NCI-H345 treated with DMSO at 0.1 percent for 48 hours (cell line): ENCODE measurements at regions not wholly inside any gene's neighbourhood (a gene's known extent, or its start where the extent isn't known, plus 50 kb on each side); places are given as distances from the start of the nearest gene placed in this dataset.

ENCODE experiments used
- DNase-seq: peaks from one replicate; lab custom pipeline; 2025; ENCODE audit not compliant: unreplicated experiment; lab: John Stamatoyannopoulos, UW

DNA sequence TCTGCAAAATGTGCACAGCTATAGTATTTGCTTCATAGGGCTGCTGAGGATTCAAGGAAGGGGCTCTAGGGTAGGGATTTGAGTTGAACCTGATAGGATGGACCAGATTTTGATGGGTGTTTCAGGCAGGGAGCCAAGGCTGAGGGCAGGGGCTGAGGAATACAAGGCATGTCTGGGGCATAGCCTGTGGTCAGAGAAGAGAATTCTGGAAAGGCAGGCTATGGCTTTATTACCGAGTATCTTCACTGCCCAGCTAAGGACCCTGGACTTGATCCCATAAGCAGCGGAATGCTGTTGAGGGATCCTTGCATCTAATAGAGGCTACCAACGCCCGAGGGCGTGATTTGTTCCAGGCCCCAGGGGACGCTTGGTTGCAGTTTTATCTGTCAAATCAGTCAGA lies 193.0 kb upstream of the TLE3 start:
- no peak for DNase-seq

DNA sequence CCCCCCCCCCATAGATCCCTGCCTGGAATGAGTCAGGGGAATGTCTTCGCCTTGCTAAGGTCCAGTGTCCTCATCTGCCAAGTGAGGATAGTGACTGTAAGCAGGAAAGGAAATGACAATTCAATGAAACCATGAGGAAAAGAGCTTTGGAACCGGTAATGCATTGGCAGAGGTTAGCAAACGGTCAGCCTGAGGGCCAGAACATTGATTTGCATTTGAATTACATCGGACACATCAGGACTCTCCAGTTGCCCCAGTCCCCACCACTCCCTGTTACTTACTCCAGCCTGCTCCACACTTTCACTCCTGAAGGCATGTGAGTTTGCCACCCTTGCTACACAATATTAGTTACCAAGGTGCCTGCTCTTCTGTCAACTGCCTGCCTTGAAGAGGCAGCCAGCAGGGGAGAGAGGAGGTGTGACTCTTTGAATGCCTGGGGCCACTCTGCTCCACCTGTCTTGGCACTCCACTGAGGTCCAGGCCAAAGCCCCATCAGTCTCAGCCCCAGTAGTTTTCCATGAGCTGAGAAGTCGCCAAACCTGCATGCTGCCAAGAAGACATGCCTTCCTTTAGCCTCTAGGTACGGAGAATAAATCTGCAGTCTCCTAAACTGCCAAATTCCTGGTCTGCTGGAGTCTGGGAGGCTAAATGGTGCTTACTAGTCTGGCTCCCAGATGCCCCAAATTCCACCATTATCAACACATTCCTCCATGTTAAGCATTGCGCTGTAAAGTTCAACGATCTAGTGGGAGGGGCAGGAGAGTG lies 191.7 kb upstream of the TLE3 start:
- DNase-seq: no peak

DNA sequence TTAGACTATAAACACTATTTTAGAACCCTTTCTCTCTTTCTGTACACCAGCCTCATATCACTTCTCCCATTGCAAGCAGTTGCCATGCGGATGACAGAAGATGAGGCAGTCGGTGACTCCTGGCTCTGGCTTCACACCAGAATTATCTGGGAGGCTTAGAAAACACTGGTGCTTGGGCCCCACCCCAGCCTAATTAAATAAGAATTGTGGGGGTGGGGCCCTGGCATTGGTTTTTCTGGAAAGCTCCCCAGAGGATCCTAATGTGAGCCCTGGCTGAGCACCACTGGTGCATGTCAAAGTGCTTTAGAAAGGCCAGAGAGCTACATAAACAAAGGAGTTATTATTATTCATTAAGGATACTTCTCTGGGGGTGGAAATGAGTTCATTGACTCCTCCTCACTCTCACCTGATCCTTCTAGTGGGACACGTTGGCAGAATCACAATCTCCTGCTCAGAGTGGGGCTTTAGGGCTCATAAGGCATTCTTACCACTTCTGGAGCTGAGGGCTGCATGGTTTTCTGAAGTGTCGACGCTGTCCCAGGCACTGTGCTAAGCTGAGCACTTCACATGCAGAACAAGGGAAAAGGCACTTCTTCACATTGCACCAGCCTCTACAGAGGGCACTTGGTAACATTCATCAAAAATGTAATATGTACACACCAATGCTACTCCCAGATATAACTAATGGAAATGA lies 188.5 kb upstream of the TLE3 start:
- no peak for DNase-seq

DNA sequence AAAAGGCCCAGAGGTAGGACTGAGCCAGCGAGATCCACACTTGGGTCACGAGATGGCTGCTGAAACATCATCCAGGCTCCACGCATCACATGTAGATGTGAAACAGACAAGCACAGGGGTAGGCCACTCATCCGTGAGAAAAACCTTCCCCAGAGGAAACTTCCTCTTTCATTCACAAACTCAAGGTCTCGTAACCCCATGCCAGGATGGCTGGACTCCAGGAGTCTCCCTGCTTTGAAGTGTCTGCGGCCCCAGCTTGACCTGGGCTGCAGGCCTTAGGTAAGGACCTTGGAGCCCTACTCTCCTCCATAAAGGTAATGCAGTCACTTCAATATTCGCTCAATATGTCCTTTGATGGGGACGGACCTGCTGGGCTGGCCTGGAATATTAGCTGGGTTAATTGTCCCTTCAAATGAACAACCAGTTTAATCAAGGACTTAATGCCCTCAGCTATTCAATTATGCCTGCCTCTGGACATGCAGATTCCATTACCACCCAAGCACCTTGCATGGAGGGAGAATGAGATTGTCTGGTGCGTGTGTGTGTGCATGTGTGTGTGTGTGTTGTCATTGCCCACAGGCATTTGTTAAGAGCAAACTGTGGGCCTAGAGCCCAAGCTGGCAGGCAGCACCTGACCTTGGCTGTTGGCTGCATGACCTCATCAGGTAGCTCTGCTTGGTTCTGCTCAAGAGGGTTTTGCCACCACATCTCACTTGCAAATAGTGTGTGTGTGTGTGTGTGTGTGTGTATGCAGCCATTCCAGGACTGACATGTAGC lies 186.9 kb upstream of the TLE3 start:
- DNase-seq: no peak

DNA sequence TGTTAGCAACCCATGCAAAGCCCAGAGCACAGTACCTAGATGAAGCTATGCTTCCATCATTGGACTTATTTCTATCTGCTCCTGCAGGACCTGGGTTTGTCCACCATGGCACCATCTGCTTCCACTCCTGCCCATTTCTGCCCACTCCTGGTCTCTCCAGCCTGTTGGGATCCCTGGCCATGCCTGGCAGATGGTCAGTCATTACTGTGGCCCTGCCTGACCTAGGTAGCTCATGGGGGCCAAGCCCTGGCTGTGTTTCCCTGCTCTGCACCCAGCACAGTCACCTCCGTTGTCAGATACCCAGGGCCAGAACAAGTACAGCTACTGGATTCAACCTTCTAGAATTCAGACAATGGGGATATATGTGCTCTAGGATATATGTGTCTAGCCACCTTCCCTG lies 185.8 kb upstream of the TLE3 start:
- no peak for DNase-seq

DNA sequence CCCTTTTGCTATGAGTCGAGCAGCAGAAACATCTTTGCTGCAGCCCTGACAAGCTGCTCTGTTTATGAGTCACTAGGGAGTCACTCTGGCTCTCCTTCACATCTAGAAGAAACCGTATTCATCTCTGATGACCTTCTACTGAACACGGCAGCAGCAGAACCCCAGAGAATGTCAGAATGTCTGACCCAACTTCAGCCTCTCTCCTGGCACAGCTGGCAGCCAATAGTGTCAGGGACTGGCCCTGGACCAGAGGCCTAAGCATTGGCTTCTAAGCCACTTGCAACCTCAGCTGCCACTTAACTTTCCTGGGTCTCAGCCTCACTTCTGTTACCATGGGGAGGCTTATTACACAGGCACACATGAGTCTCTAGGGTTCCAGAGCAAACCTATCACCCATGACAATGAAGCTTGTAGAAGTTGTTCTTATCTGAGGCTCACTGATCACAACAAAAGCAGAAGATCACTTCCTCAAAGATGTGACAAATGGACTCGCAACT lies 184.1 kb upstream of the TLE3 start:
- DNase-seq: no peak

DNA sequence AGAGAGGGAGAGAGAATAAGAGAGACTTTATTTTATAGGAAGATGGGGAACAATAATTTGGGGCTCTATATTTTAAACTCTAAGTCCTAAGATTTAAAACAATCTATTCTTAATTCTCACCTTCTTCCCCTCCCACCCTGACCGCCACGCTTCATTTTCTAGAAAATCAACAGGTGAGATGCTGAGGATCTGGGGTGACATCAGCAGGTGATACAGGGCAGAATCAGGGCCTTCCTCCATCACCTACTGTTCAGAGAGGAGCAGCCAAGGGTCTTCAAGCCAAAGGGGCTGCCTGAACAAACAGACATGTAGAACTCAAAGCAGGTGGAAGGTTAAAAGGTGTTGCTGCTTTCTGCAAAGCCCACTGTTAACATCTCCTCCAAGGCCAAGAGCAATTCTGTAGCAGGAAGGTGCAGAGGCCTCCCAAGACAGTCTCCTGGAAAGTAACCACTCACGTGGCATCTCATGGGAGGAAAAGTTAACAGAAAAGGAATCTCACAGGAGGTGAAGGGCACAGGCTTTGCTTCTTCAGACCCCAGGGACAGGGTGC lies 183.6 kb upstream of the TLE3 start:
- no peak for DNase-seq

DNA sequence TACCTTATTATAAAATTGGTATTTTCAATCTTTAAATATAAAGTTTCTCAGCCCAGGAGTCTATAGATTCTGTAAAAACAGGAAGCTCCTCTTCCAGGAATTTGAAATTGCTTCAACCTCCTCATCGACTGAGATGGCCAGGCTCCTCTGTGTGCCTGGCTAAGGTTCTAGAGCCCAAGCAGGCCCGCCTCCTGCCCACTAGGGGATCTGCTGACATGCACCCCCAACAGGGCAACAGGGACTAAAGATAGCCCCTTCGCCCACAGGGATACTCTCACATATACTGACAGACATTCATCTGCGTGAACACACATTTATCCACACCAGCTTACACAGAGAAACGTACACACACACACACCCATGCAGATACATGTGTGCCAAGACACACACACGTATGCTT lies 183.1 kb upstream of the TLE3 start:
- no peak for DNase-seq

DNA sequence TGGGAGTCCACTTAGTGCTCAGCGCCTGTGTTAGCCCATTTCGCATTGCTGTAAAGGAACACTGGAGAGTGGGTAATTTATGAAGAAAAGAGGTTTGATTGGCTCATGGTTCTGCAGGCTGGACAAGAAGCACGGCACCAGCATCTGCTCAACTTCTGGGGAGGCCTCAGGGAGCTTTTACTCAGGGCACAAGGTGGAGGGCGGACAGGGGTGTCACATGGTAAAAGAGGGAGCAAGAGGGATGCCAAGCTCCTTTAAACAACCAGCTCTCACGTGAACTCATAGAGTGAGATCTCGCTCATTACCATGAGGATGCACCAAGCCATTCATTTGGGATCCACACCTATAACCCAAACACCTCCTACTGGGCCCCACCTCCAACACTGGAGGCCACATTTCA lies 181.4 kb upstream of the TLE3 start:
- no peak for DNase-seq

DNA sequence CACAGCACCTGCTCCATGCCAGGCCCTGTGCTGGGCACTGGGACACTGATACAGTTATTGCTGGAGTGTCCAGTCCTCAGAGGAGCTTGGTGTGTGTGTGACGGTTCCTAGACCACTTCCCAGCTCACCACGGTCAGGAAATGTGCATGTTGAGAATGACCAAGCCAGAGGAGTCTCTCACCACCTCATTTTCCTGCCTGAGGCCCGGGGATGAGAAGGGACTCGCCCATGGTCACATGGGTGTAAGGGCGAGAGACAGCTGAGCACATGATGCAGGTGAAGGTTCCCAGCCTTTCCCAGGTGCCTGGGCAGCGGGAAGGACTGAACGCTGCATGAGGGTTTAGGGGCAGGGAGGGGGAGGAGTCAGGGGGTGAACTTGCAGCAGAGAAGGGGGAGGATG lies 180.9 kb upstream of the TLE3 start:
- no peak for DNase-seq

DNA sequence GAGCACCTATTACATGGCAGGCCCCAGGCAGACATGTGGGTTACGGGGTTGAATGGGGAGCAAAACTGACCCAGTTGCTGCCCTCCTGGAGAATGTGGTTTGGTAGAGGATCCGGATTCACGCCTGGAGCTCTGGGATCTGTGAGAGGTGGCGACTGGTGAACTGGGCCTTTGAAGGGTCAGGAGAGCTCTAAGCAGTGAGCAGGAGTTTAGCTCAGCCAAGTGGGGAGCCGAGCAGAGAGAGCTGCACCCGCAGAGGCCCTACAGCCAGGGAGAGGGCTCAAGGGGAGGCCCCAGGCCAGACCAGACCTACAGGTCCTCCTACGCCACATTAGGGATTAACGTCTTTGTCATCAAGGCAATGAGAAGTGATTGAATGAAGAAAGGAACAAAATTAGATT lies 179.8 kb upstream of the TLE3 start:
- DNase-seq: no peak

DNA sequence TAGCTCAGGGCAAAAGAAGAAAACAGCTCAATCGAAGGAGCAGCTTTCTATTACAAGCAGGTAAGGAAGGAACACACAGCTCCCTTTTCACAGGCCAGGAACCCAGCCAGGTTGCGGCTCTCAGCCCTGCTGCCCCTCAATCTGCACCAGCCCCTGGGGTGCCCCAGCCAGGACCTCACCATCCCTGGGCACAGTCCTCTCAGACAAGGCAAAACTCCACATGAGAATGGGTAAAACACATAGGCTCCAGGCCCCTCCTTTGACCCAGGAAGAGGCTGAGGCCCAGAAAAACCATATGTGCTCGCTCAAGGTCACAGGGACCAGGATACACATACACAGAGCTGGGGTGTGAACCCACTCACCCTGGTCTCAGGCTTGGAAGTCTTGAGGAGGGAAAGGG lies 178.7 kb upstream of the TLE3 start:
- DNase-seq: no peak

DNA sequence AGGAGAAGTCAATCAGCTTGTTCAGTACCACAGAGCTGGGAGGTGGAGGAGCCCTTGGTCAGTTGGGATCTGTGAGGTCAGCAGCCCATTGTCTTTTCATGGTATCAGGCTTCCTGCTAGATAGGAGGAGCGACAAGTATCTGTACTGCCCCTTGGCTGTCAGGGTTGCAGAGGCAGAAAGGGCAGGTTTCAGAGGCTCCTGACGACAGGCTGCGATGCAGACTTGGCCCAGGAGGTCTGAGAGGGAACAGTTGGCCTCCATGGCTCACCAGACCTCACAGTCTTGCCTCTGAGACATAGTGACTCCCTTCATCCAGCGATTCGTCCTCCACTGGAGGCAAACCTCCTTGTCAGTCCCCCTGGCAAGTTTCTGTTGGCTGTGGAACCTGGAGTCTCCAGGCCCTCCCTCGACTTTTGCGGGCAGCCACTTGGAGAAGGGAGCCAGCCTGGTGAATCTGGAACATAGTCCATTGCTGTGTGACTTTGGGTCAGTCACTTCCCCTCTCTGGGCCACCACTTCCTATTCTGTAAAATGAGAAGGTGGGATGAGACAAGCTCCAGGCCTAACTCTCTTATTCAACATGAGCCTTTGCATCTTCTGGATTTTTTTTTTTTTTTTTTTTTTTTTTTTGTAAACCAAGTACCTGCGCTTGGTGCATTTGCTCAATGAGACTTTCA lies 177.9 kb upstream of the TLE3 start:
- DNase-seq: no peak

DNA sequence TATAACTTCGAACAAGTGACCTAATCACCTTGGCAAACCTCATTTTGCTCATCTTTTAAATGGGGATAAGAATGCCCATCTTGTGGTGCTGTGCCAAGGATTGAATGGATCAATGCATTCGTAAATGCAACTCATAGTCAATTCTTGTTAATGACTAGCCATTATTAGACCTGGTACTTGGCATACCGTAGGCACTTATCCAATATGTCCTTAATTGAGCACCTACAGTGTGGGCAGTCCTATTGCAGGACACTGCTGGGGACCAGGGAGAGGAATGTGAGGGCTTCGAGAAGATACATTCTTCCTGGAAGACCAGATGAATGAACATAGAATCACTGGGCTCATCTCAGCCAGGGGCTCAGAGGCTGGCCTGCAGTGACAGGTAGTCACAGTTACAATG lies 177.2 kb upstream of the TLE3 start:
- DNase-seq: no peak

DNA sequence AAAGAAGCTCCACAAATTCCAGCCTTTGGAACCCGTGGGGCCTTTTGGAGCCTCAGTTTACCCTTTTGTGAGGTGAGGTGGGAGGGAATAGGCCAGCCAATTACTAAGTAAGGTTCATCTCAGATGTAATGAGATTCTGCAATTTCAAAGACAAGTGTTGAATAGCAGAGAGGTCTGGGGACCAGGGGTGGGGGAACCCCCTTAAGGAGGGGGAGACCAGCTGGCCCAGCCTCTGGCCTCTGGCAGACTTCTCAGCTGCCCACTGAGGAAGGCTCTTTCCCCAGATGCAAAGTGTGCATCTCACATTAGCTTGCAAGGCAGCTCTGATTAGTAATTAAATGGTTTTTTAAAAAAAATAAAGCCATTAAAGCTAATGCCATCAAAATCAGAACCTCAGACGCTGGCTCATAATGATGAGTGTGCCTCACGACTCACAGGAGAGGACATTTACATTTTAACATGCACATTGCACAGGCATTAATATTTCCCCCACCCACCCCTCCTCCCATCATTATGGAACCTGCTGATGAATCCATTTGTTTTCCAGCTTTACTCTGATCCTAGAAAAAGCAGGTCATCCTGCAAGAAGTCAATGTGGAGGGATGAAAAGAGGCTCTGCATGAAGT lies 176.7 kb upstream of the TLE3 start:
- DNase-seq: no peak

DNA sequence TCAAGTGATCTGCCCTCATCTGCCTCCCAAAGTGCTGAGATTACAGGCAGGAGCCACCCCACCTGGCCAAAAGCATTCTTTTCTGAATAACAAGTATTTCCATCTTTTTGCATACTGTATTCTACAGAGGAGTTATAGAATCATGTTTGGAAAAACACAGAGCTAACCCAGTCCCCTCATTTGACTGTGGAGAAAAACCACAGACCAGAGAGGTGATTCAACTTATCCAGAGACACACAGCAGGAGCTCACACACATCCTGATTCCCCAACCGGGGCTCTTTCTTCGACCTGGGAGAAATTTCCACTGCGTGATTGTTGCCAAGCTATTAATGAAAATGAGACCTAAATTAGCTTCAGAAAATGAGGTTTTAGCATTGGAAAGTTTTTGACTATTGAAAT lies 176.1 kb upstream of the TLE3 start:
- no peak for DNase-seq

DNA sequence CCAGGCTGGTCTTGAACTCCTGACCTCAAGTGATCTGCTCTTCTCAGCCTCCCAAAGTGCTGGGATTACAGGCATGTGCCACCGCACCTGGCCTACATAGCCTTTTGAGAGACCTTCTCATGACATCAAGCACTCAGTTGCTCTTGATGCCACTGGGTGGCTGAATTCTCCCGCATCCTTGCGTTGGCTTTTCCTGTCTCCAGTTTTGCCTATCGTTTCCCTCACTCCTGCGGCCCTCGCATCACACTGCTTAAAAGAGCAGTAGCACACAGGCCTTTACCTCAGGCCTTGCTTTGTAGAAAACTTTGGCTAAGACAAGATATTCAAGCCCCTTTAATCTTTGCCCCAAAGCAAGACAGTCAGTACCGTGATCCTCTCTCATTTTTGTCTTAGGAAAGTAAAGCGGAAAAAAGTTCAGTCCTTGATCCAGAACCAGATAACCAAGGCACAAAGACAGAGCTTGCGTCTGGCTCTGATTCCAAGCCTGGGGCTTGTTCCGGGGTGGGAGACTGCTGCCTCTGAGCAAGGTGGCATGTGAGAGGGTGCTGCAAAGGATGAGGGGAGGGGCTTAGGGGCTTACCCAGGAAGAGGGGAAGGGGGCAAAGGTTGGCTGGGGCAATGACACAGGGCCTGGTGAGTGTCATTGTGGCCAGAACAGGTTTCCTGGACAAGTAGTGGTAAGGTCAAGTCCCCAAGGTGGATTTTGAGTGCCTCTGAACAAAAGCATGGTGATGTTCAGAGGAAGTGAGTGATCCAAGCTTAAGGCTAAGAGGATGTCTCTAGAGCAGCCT lies 175.0 kb upstream of the TLE3 start:
- DNase-seq: no peak

DNA sequence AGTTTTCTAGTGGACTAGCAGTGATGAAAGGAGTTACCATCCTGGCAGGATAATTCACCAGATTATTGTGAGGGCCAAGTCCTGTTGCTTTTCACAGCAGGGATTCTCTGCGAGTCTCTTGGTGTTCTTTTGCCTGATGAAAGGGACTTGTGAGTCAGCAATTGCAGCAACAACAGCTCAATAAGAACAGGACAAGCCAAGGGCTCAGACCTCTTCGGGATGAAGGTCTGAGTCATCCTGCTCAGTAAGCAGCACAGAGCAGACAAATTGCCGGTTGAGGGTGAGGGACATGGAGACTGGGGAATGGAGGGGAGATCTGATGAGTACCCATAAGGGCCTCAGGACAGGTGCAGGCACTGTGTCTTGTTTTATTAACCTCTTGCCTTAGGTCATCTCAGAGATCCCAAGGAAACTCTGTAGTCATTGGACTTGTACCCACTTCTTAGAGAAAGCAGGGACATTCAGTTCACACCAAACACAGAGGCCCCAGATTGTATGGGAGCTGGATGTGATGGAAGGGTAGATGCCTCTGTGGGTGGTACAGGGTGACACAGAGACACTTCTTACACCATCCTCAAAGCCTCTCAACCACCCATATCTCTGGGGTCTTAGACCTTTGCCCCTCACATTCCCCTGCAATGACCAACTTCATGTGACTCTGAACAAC lies 173.8 kb upstream of the TLE3 start:
- no peak for DNase-seq

DNA sequence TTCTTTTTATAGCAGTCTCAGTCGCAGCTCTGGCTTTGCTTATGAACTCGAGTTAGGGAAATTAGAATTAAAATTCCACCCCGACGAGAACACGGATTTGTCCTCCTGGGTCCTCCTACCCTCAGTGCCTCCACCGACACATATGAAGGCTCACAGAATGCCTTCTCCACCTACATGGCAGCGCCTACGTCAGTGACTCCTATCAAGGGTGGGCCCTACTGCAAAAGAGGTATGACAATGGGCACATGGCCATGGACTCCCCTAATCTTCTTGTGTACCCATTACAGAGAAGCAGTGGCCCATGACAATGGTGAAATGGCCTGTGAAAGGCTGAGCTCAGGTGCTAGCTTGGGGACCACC lies 173.0 kb upstream of the TLE3 start:
- no peak for DNase-seq
